BLaER1 (cell line): ENCODE measurements at regions not wholly inside any gene's neighbourhood (a gene's known extent, or its start where the extent isn't known, plus 50 kb on each side); places are given as distances from the start of the nearest gene placed in this dataset.

Source experiments
- H3K27ac ChIP-seq: shearing (Covaris generic); formaldehyde crosslinking; 2 replicates; pipeline ENCODE4 v1.8.1; 2022
- H3K27me3 ChIP-seq: shearing (Covaris generic); formaldehyde crosslinking; 2 replicates; pipeline ENCODE4 v1.8.1; 2022
- H3K36me3 ChIP-seq: shearing (Covaris generic); formaldehyde crosslinking; 2 replicates; pipeline ENCODE4 v1.8.1; 2022
- H3K4me1 ChIP-seq: shearing (Covaris generic); formaldehyde crosslinking; 2 replicates; pipeline ENCODE4 v1.8.1; 2022
- H3K4me2 ChIP-seq: shearing (Covaris generic); formaldehyde crosslinking; 2 replicates; pipeline ENCODE4 v1.8.1; 2022
- H3K4me3 ChIP-seq: shearing (Covaris generic); formaldehyde crosslinking; 2 replicates; pipeline ENCODE4 v1.8.1; 2022
- H3K9ac ChIP-seq: shearing (Covaris generic); formaldehyde crosslinking; 2 replicates; pipeline ENCODE4 v1.8.1; 2022
- H3K9me3 ChIP-seq: shearing (Covaris generic); formaldehyde crosslinking; 2 replicates; pipeline ENCODE4 v1.8.1; 2022
- H4K20me1 ChIP-seq: shearing (Covaris generic); formaldehyde crosslinking; 2 replicates; pipeline ENCODE4 v1.8.1; 2022
- Cebpa-rat ChIP-seq: shearing (Covaris generic); IDR thresholded peaks from 2 replicates; pipeline ENCODE4 v1.8.1; 2022

- Histone ChIP-seq H3K27me3 (no peaks in the 10 kb centered on the region), H3K27ac (no peak overlapping the region), H3K4me1 (peaks cover 36% of the 10 kb centered on the region), H3K36me3 (no peaks in the 10 kb centered on the region), H3K4me3 (no peak overlapping the region), H4K20me1 (no peaks in the 10 kb centered on the region), H3K4me2 (no peak overlapping the region), H3K9me3 (peaks cover 21% of the 10 kb centered on the region), H3K9ac (no peak overlapping the region)
- no peak for TF ChIP-seq Cebpa-rat
Observed at GRCh38 chr11:129314371-129314770, 61.3 kb upstream of the BARX2 start.

DNA sequence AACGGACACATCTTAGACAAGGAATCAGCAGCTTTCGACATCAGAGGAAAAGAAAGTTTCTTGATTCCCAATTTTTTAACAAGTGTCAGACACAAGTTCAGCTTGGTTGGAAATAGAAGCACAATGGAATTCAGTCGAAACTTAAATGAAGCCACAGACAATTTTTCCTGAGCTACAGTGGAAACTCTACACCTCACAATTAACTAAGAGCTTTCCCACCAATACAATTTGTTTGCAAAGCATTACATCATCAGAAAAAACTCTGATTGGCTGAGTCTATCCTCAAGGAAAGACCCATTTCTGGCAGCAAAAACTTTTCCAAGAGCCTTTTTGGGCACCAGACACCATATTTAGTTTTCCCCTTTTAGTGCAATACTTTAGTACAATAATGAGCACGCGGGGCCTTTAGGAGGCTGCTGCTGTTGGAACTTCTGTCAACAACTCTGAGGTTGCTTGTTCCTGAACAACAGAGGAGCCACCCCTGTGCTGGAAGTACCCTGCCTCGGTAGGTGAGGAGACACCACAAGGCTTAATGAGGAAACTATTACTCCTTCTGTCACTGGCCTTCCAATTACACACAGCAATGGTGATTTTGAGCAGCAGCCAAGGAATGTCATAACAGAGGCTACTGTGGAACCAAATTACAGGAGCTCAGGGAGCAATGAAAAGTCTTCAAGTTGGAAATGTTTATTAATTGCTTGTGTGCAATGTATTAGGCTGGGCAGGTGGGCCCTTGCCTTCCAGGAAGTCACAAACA lies 61.9 kb upstream of the BARX2 start:
- Histone ChIP-seq H4K20me1 (no peaks in the 10 kb centered on the region), H3K27me3 (no peaks in the 10 kb centered on the region), H3K4me1 (peaks cover 36% of the 10 kb centered on the region), H3K4me3 (no peak overlapping the region), H3K4me2 (no peak overlapping the region), H3K9me3 (peaks cover 21% of the 10 kb centered on the region), H3K36me3 (no peaks in the 10 kb centered on the region), H3K27ac (no peak overlapping the region), H3K9ac (no peak overlapping the region)
- TF ChIP-seq Cebpa-rat: no peak

DNA sequence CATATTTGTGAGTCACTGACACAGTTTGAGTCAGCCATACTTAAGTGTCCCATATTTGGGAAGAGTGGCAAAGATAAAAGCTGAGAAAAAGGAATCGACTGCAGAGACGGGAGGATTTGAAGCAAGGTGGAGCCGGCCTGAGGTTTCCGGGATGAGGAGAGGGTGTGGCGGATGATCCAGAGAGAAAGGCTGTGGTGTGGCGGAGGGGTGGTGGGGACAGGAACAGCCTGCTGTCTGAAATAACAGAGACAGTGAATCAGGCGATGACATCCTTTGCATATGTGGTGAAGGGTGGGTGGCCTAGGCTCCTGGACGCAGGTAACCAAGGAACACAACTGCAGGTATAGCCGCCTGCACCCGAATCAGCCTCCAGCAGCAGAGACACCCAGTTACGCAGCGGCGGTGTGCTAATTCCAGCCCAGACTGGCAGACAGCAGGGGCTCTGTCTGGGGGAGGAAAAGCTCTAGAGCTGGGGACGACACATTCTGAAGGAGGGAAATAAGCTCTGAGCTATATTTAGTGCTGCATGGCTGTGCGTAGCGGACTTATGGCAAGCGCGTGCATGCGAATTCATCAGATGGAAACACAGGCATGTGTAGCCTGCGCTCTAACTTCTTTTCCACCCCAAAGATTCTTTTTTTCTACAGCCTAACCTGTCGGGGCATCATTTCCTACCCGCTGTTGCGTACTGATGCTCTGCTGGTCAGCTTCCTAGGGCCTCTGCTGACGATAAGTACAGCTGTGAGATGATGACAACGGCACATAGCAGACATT lies 62.7 kb upstream of the BARX2 start:
- no peak overlapping the region for H3K4me2 ChIP-seq
- H3K27ac ChIP-seq: no peak overlapping the region
- no peaks in the 10 kb centered on the region for H3K36me3 ChIP-seq
- no peaks in the 10 kb centered on the region for H3K27me3 ChIP-seq
- peaks cover 21% of the 10 kb centered on the region for H3K9me3 ChIP-seq
- no peak overlapping the region for H3K9ac ChIP-seq
- TF ChIP-seq Cebpa-rat: no peak
- no peaks in the 10 kb centered on the region for H4K20me1 ChIP-seq
- H3K4me1 ChIP-seq: peaks cover 35% of the 10 kb centered on the region
- no peak overlapping the region for H3K4me3 ChIP-seq

DNA sequence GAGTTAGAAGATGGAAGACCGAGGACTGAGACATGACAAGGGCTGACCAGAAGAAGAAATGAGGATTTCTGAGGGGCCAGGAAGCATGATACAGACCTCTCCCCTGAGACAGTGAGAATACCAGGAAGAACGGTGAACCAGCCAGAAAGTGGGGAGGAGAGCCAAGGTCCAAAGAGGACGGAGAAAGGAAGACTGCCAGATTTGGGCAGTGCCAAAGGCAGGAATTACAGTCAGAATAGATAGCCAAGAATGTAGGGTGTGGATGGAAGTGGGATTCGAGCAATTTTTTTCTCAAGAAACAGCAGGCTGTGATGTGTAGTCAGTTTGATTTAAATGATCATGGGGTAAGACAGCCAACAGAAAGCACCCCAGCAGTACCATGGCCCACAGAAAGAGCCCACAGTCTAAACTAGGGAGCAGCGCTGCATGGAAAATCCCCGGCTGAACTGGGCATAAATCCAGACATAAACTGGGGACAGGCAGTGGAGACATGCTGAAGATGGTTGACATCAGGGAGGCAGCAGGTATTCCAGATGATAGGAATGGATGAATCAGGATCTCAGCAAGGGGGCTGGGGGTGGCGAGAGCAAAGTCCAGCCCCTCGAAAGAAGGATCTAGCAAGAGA lies 67.3 kb upstream of the BARX2 start:
- no peak overlapping the region for H3K9ac ChIP-seq
- no peaks in the 10 kb centered on the region for H3K36me3 ChIP-seq
- peaks cover 21% of the 10 kb centered on the region for H3K9me3 ChIP-seq
- H3K4me3 ChIP-seq: no peak overlapping the region
- H4K20me1 ChIP-seq: no peaks in the 10 kb centered on the region
- H3K27ac ChIP-seq: no peak overlapping the region
- no peaks in the 10 kb centered on the region for H3K4me1 ChIP-seq
- no peak overlapping the region for H3K4me2 ChIP-seq
- TF ChIP-seq Cebpa-rat: no peak
- H3K27me3 ChIP-seq: no peaks in the 10 kb centered on the region

DNA sequence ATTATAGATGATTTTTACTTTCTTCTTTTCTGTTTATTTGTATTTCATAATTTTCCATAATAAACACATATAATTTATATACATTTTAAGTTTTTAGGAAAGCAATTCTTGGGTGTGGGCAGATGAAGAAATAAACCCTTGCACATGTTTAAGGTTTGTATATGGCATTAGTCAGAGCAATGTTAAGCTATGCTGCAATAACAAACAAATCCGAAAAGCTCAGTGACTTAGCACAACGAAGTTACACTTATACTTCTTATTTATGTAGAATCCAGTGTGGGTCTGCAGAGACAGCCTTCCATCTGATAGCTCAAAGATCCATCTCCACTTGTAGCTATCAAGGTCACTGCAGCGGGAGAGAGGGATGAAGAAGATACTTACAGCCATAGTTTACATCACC lies 68.5 kb upstream of the BARX2 start:
- no peak for TF ChIP-seq Cebpa-rat

DNA sequence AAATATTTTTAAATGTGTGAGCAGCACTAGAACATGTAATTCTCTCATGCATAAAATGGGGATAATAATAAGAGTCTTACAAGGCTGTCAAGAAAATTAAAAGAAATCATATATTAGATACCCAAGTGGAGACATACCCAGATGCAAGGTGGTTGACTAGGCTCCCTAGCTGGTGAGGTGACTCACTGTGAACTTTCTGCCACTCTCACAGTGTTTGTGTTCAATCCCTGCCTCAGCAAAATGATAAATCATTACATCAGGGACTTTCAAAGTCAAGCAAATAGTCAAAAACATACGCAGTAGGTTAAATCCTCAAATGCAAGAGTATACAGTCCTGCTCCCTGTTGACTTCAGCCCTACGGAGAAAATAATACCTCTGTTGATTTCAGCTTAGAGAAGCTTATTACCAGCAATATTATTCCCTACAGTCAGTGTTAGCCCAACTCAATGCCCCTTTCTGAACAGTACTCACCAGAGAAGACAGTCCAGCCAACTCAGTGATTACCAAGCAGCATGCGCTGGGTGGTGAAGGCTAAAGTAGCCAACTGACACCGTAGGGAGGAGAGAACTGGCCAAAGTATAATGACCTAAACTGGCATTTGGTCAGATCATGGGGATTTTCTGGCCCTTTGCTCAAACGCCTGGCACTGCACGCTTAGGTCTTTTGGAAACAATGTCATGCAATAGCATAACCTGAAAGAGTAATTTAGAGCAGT lies 73.1 kb upstream of the BARX2 start:
- Histone ChIP-seq H4K20me1 (no peaks in the 10 kb centered on the region), H3K9me3 (no peaks in the 10 kb centered on the region), H3K27ac (no peak overlapping the region), H3K4me1 (peaks cover 9% of the 10 kb centered on the region), H3K27me3 (no peaks in the 10 kb centered on the region), H3K4me2 (no peak overlapping the region), H3K36me3 (no peaks in the 10 kb centered on the region), H3K4me3 (no peak overlapping the region), H3K9ac (no peak overlapping the region)
- no peak for TF ChIP-seq Cebpa-rat

More for the DNA sequence above, 68.5 kb upstream of the BARX2 start:
- no peaks in the 10 kb centered on the region for H3K36me3 ChIP-seq
- no peak overlapping the region for H3K4me2 ChIP-seq
- H3K4me3 ChIP-seq: no peak overlapping the region
- no peaks in the 10 kb centered on the region for H3K4me1 ChIP-seq
- no peak overlapping the region for H3K27ac ChIP-seq
- H4K20me1 ChIP-seq: no peaks in the 10 kb centered on the region
- peaks cover 21% of the 10 kb centered on the region for H3K9me3 ChIP-seq
- no peak overlapping the region for H3K9ac ChIP-seq
- H3K27me3 ChIP-seq: no peaks in the 10 kb centered on the region

DNA sequence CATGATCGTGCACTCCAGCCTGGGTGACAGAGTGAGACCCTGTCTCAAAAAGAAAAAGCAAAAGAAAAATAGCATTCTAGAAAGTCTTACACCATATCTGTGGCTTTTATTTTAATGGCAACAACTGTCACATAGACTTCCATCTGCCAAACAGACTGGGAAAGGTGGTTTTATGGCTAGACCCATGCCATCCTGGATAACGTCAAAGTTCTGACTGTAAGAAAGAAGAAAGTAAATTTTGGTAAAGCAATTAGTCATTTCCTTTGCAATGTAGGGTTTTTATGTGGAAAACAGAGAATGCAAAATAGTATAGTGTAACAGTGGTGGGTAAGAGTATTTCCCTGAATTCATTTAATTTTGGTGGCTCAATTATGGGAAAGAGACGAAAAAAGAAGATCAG lies 75.5 kb upstream of the BARX2 start:
- Histone ChIP-seq H3K27ac (no peak overlapping the region), H4K20me1 (no peaks in the 10 kb centered on the region), H3K4me2 (no peak overlapping the region), H3K27me3 (no peaks in the 10 kb centered on the region), H3K36me3 (no peaks in the 10 kb centered on the region), H3K4me1 (peaks cover 9% of the 10 kb centered on the region), H3K9me3 (no peaks in the 10 kb centered on the region), H3K9ac (no peak overlapping the region), H3K4me3 (no peak overlapping the region)
- TF ChIP-seq Cebpa-rat: no peak

DNA sequence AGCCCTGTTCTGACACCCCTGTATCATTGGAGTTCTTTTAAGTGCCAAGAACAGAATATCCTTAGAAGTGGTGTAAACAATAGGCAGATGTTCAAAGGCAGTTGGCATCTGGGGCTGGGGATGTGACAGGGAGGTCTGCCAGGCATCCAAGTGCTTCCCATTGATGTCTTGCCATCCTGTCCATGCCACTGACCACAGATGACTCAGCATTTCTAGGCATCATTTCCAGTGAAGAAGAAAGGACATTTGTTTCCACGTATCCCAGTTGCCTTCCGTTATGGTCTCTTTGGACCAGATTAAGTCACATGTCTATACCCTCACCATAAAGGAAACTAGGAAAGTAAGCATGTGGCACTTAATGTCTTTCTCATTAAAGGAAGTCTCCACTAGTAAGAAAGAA lies 76.7 kb upstream of the BARX2 start:
- no peaks in the 10 kb centered on the region for H3K27me3 ChIP-seq
- H3K27ac ChIP-seq: no peak overlapping the region
- no peak overlapping the region for H3K4me2 ChIP-seq
- H3K9ac ChIP-seq: no peak overlapping the region
- H3K36me3 ChIP-seq: no peaks in the 10 kb centered on the region
- TF ChIP-seq Cebpa-rat: no peak
- H3K4me1 ChIP-seq: peaks cover 9% of the 10 kb centered on the region
- H3K9me3 ChIP-seq: no peaks in the 10 kb centered on the region
- H3K4me3 ChIP-seq: no peak overlapping the region
- H4K20me1 ChIP-seq: no peaks in the 10 kb centered on the region

DNA sequence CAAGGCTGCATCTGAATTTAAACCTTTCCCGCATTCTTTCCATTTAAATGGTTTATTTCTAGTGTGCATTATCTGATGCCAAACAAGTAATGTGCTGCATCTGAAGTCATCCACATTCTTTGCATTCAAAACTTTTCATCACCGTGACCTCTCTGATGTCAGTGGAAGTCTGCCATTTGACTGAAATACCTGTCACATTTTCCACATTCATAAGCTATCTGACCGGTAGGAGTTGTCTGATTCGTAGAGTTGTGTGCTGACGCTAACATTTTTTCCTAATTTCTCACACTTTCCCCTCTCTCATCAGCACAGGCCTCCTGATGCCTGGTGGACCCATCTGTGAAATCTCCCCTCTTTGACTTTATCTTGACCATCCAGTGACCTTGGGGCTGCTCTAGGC lies 79.9 kb upstream of the BARX2 start:
- no peak for TF ChIP-seq Cebpa-rat
- Histone ChIP-seq H3K4me1 (0 out of 2 replicates have a peak, but pooled peaks cover under 1% of the 10 kb centered on the region), H4K20me1 (no peaks in the 10 kb centered on the region), H3K4me3 (no peak overlapping the region), H3K9me3 (no peaks in the 10 kb centered on the region), H3K27ac (no peak overlapping the region), H3K36me3 (no peaks in the 10 kb centered on the region), H3K27me3 (no peaks in the 10 kb centered on the region), H3K4me2 (no peak overlapping the region), H3K9ac (no peak overlapping the region)
